ENCODE measurements at regions not wholly inside any gene's neighbourhood (a gene's known extent, or its start where the extent isn't known, plus 50 kb on each side); places are given as distances from the start of the nearest gene placed in this dataset.
"Not testable (repeated sequence)": the region's sequence is repeated elsewhere in the genome, so short reads cannot be mapped to it uniquely, and the experiment has no call there.

- no peak for DNase-seq
These were observed 800.7 kb downstream of the DIPK2A start for GRCh38 chr3:144772372-144772771.

- no peak for DNase-seq
These were observed 801.7 kb downstream of the DIPK2A start for GRCh38 chr3:144773350-144773749.

- no peak for DNase-seq
These were observed 803.3 kb downstream of the DIPK2A start for GRCh38 chr3:144774897-144775296.

GRCh38 chr3:144775551-144775950 lies 803.9 kb downstream of the DIPK2A start:
- no peak for DNase-seq

- DNase-seq, result no peak
These were observed 806.3 kb downstream of the DIPK2A start for GRCh38 chr3:144777906-144778305.

- no peak for DNase-seq
These were observed 819.4 kb downstream of the DIPK2A start for GRCh38 chr3:144791034-144791433.

- DNase-seq, result no peak
These were observed 830.3 kb downstream of the DIPK2A start for GRCh38 chr3:144801890-144802289.

- DNase-seq, result no peak
These were observed 837.8 kb downstream of the DIPK2A start for GRCh38 chr3:144809380-144809779.

- DNase-seq, result no peak
These were observed 838.5 kb downstream of the DIPK2A start for GRCh38 chr3:144810160-144810559.

GRCh38 chr3:144815655-144816054 lies 844.0 kb downstream of the DIPK2A start:
- DNase-seq, result no peak

GRCh38 chr3:144816323-144816722 lies 844.7 kb downstream of the DIPK2A start:
- DNase-seq, result no peak

GRCh38 chr3:144818973-144819372 lies 847.4 kb downstream of the DIPK2A start:
- DNase-seq, result no peak

- DNase-seq, result not testable (repeated sequence)
These were observed 848.6 kb downstream of the DIPK2A start for GRCh38 chr3:144820232-144820631.

GRCh38 chr3:144820726-144821125 lies 849.1 kb downstream of the DIPK2A start:
- DNase-seq, result no peak

- no peak for DNase-seq
These were observed 850.0 kb downstream of the DIPK2A start for GRCh38 chr3:144821583-144821982.

- no peak for DNase-seq
These were observed 851.0 kb downstream of the DIPK2A start for GRCh38 chr3:144822671-144823070.

- DNase-seq, result no peak
These were observed 860.5 kb downstream of the DIPK2A start for GRCh38 chr3:144831955-144832716.

- DNase-seq, result no peak
These were observed 868.4 kb downstream of the DIPK2A start for GRCh38 chr3:144839991-144840390.

- DNase-seq, result no peak
These were observed 869.2 kb downstream of the DIPK2A start for GRCh38 chr3:144840866-144841265.

- DNase-seq, result no peak
These were observed 871.5 kb downstream of the DIPK2A start for GRCh38 chr3:144843099-144843498.

- no peak for DNase-seq
These were observed 881.4 kb downstream of the DIPK2A start for GRCh38 chr3:144852999-144853398.

- DNase-seq, result not testable (repeated sequence)
These were observed 882.4 kb downstream of the DIPK2A start for GRCh38 chr3:144854020-144854419.

- no peak for DNase-seq
These were observed 887.5 kb downstream of the DIPK2A start for GRCh38 chr3:144859161-144859560.

GRCh38 chr3:144864646-144865045 lies 893.0 kb downstream of the DIPK2A start:
- no peak for DNase-seq

- no peak for DNase-seq
These were observed 894.3 kb downstream of the DIPK2A start for GRCh38 chr3:144865948-144866347.

Measured in activated CD4-positive, alpha-beta T cell treated with anti-CD3 and anti-CD28 coated beads, Interleukin-10, Interleukin-2, amounts not matched to agents 100 ng/mL and 50 ng/mL, durations not matched to agents 16 hours and 8 hours (primary cell).